HEK293 (cell line): ENCODE measurements at regions not wholly inside any gene's neighbourhood (a gene's known extent, or its start where the extent isn't known, plus 50 kb on each side); places are given as distances from the start of the nearest gene placed in this dataset.

Experiments
- CTCF ChIA-PET: fragments of 350-600 bp; formaldehyde crosslinking; extraction: SDS; loops from one replicate; lab custom pipeline; 2021; ENCODE audit warnings: antibody characterized with exemption; lab: Yijun Ruan, JAX
- POLR2A ChIA-PET: fragments of 300-600 bp; formaldehyde crosslinking; extraction: SDS; loops from one replicate; lab custom pipeline; 2020; ENCODE audit warnings: antibody characterized with exemption, inconsistent platforms; lab: Yijun Ruan, JAX
- H3K27ac ChIP-seq: fragments of 200-500 bp; sonication (Bioruptor generic); 2 replicates; pipeline ENCODE4 v1.5.1; 2014; ENCODE audit warnings: low read depth, low read length, control low read depth, inconsistent platforms; ENCODE audit errors: extremely low read depth
- H3K36me3 ChIP-seq, 2 experiments: fragments of 200-500 bp in 1 of 2; sonication (Bioruptor generic) in 1 of 2; 1 replicate in 1 of 2; 2 replicates in 1 of 2; pipeline ENCODE4 v1.5.1; 2014 to 2017; ENCODE audit warnings: inconsistent platforms in 2 of 2, low read length in 2 of 2; ENCODE audit not compliant: control insufficient read depth in 2 of 2, insufficient read depth in 1 of 2
- H3K4me1 ChIP-seq: fragments of 200-500 bp; sonication (Bioruptor generic); 2 replicates; pipeline ENCODE4 v1.5.1; 2014; ENCODE audit warnings: mild to moderate bottlenecking, low read length, inconsistent platforms; ENCODE audit not compliant: control insufficient read depth, insufficient read depth
- H3K4me3 ChIP-seq: 2 replicates; pipeline ENCODE4 v1.5.1; 2011; ENCODE audit warnings: low read depth, mild to moderate bottlenecking, control low read depth, low read length, moderate library complexity
- H3K9me3 ChIP-seq: fragments of 200-500 bp; sonication (Bioruptor generic); 2 replicates; pipeline ENCODE4 v1.5.1; 2014; ENCODE audit warnings: low read depth, low read length, inconsistent platforms; ENCODE audit not compliant: control insufficient read depth, insufficient read depth
- KLF10 ChIP-seq: fragments of 450-650 bp; IDR thresholded peaks from 2 replicates; pipeline ENCODE4 v1.5.1; 2018; ENCODE audit warnings: missing biosample characterization, mild to moderate bottlenecking, missing genetic modification characterization
- ZBTB8A ChIP-seq: fragments of 450-650 bp; formaldehyde crosslinking; IDR thresholded peaks from 2 replicates; pipeline ENCODE4 v1.5.1; 2016; ENCODE audit warnings: missing biosample characterization, missing genetic modification characterization
- ZFP3 ChIP-seq: fragments of 450-650 bp; formaldehyde crosslinking; IDR thresholded peaks from 2 replicates; pipeline ENCODE4 v1.5.1; 2016; ENCODE audit warnings: low read depth, missing biosample characterization, missing genetic modification characterization
- ZFP37 ChIP-seq: fragments of 450-650 bp; formaldehyde crosslinking; IDR thresholded peaks from 2 replicates; pipeline ENCODE4 v1.5.1; 2016; ENCODE audit warnings: missing biosample characterization, missing genetic modification characterization
- ZNF112 ChIP-seq: fragments of 450-650 bp; formaldehyde crosslinking; IDR thresholded peaks from 2 replicates; pipeline ENCODE4 v1.5.0; 2017; ENCODE audit warnings: missing biosample characterization, missing genetic modification characterization
- ZNF133 ChIP-seq: fragments of 450-650 bp; formaldehyde crosslinking; IDR thresholded peaks from 2 replicates; pipeline ENCODE4 v1.5.1; 2016; ENCODE audit warnings: missing biosample characterization, missing genetic modification characterization
- ZNF157 ChIP-seq: fragments of 450-650 bp; formaldehyde crosslinking; IDR thresholded peaks from 2 replicates; pipeline ENCODE4 v1.5.1; 2016; ENCODE audit warnings: missing biosample characterization, missing genetic modification characterization
- ZNF16 ChIP-seq: fragments of 450-650 bp; formaldehyde crosslinking; IDR thresholded peaks from 2 replicates; pipeline ENCODE4 v1.5.1; 2016; ENCODE audit warnings: low read depth, missing biosample characterization, missing genetic modification characterization
- ZNF211 ChIP-seq: fragments of 450-650 bp; formaldehyde crosslinking; IDR thresholded peaks from 2 replicates; pipeline ENCODE4 v1.5.1; 2016; ENCODE audit warnings: low read depth, missing biosample characterization, missing genetic modification characterization
- ZNF292 ChIP-seq: fragments of 450-650 bp; formaldehyde crosslinking; IDR thresholded peaks from 2 replicates; pipeline ENCODE4 v1.5.1; 2016; ENCODE audit warnings: low read depth, missing biosample characterization, missing genetic modification characterization, borderline replicate concordance
- ZNF350 ChIP-seq: fragments of 450-650 bp; formaldehyde crosslinking; IDR thresholded peaks from 2 replicates; pipeline ENCODE4 v1.5.0; 2017; ENCODE audit warnings: missing biosample characterization, mild to moderate bottlenecking, missing genetic modification characterization
- ZNF37A ChIP-seq: fragments of 450-650 bp; IDR thresholded peaks from 2 replicates; pipeline ENCODE4 v1.5.1; 2018; ENCODE audit warnings: missing biosample characterization, missing genetic modification characterization
- ZNF561 ChIP-seq: fragments of 450-650 bp; IDR thresholded peaks from 2 replicates; pipeline ENCODE4 v1.5.1; 2018; ENCODE audit warnings: missing biosample characterization, missing genetic modification characterization, borderline replicate concordance
- ZNF600 ChIP-seq: fragments of 450-650 bp; formaldehyde crosslinking; IDR thresholded peaks from 2 replicates; pipeline ENCODE4 v1.5.1; 2016; ENCODE audit warnings: missing biosample characterization, missing genetic modification characterization
- ZSCAN16 ChIP-seq: fragments of 450-650 bp; formaldehyde crosslinking; IDR thresholded peaks from 2 replicates; pipeline ENCODE4 v1.5.1; 2016; ENCODE audit warnings: missing biosample characterization, missing genetic modification characterization
- TF ChIP-seq, protein P1 (sequence below): fragments of 450-650 bp; formaldehyde crosslinking; IDR thresholded peaks from 2 replicates; pipeline ENCODE4 v1.5.1; 2016; ENCODE audit warnings: missing biosample characterization, missing genetic modification characterization
- TF ChIP-seq, protein P2 (sequence below): fragments of 450-650 bp; formaldehyde crosslinking; IDR thresholded peaks from 2 replicates; pipeline ENCODE4 v1.5.1; 2016; ENCODE audit warnings: missing biosample characterization, missing genetic modification characterization
- TF ChIP-seq, protein P3 (sequence below): fragments of 450-650 bp; formaldehyde crosslinking; IDR thresholded peaks from 2 replicates; pipeline ENCODE4 v1.5.1; 2016; ENCODE audit warnings: missing biosample characterization, missing genetic modification characterization
- TF ChIP-seq, protein P4 (sequence below): fragments of 450-650 bp; formaldehyde crosslinking; IDR thresholded peaks from 2 replicates; pipeline ENCODE4 v1.5.1; 2017; ENCODE audit warnings: missing biosample characterization, missing genetic modification characterization
- TF ChIP-seq, protein P5 (sequence below): fragments of 450-650 bp; formaldehyde crosslinking; conservative IDR thresholded peaks from 2 replicates; pipeline ENCODE4 v1.5.1; 2016; ENCODE audit warnings: low read depth, missing biosample characterization, missing genetic modification characterization
- TF ChIP-seq, protein P6 (sequence below): fragments of 450-650 bp; formaldehyde crosslinking; IDR thresholded peaks from 2 replicates; pipeline ENCODE4 v1.5.1; 2016; ENCODE audit warnings: missing biosample characterization, missing genetic modification characterization

DNA sequence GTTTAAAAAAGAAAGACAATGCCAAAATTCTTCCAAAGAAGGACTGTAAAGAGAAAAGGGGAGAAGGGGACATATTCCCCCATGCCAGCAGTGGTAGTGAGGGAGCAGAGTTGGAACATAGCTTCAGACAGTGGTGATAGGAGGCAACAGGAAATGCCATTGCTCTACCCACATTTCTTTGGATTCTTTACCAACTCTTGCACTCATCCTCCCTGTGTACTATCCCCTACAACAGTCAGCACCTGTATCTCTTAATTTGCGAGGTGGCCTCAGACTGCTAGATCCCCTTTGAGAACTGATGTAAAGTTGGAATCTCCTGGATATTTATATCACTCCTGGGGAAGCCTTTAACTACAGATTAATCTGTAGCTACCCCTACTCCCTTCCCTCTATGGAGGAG lies 320.6 kb upstream of the PTGER4 start:
- POLR2A ChIA-PET: no interaction called here
- H3K27ac ChIP-seq: no peak overlapping the region

DNA sequence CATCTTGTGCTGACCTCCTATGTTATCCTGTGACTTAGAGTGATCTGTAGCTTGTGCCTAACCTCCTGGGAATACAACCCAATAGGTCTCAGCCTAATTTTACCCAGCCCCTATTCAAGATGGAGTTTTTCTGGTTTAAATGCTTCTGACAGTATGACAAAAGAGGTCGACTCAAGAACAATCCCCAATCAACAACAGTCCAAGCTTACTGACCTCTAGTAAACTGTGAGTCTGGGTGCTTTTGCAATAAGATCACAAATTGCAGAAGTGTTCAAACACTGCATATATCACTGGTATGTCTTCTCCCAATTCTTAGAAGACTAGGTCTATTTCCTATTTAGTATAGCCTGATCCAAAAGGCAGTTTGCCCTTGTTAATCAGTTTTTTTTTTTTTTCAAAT lies 323.5 kb upstream of the PTGER4 start:
- CTCF ChIA-PET: no interaction called here
- H3K4me1 ChIP-seq: no peaks in the 10 kb centered on the region
- no peak overlapping the region for H3K27ac ChIP-seq
- POLR2A ChIA-PET: no interaction called here
- no peaks in the 10 kb centered on the region for H3K36me3 ChIP-seq
- no peaks in the 10 kb centered on the region for H3K9me3 ChIP-seq
- no peak for TF ChIP-seq ZNF16 (tag by site-specific recombination)
- TF ChIP-seq, protein P1, sequence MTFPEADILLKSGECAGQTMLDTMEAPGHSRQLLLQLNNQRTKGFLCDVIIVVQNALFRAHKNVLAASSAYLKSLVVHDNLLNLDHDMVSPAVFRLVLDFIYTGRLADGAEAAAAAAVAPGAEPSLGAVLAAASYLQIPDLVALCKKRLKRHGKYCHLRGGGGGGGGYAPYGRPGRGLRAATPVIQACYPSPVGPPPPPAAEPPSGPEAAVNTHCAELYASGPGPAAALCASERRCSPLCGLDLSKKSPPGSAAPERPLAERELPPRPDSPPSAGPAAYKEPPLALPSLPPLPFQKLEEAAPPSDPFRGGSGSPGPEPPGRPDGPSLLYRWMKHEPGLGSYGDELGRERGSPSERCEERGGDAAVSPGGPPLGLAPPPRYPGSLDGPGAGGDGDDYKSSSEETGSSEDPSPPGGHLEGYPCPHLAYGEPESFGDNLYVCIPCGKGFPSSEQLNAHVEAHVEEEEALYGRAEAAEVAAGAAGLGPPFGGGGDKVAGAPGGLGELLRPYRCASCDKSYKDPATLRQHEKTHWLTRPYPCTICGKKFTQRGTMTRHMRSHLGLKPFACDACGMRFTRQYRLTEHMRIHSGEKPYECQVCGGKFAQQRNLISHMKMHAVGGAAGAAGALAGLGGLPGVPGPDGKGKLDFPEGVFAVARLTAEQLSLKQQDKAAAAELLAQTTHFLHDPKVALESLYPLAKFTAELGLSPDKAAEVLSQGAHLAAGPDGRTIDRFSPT: no peak
- no peak for TF ChIP-seq ZNF157 (tag by site-specific recombination)
- TF ChIP-seq, protein P2, sequence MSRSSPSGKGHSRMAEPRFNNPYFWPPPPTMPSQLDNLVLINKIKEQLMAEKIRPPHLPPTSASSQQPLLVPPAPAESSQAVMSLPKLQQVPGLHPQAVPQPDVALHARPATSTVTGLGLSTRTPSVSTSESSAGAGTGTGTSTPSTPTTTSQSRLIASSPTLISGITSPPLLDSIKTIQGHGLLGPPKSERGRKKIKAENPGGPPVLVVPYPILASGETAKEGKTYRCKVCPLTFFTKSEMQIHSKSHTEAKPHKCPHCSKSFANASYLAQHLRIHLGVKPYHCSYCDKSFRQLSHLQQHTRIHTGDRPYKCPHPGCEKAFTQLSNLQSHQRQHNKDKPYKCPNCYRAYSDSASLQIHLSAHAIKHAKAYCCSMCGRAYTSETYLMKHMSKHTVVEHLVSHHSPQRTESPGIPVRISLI (tag by site-specific recombination): no peak
- no peak for TF ChIP-seq ZNF350 (tag by site-specific recombination)
- TF ChIP-seq, protein P3, sequence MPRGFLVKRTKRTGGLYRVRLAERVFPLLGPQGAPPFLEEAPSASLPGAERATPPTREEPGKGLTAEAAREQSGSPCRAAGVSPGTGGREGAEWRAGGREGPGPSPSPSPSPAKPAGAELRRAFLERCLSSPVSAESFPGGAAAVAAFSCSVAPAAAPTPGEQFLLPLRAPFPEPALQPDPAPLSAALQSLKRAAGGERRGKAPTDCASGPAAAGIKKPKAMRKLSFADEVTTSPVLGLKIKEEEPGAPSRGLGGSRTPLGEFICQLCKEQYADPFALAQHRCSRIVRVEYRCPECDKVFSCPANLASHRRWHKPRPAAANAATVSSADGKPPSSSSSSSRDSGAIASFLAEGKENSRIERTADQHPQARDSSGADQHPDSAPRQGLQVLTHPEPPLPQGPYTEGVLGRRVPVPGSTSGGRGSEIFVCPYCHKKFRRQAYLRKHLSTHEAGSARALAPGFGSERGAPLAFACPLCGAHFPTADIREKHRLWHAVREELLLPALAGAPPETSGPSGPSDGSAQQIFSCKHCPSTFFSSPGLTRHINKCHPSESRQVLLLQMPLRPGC: no peak
- TF ChIP-seq ZNF112 (tag by site-specific recombination): no peak
- no peak for TF ChIP-seq ZFP3 (tag by site-specific recombination)
- no peak overlapping the region for H3K4me3 ChIP-seq

More for the DNA sequence above, 320.6 kb upstream of the PTGER4 start:
- no peak for TF ChIP-seq ZFP37 (tag by site-specific recombination)
- TF ChIP-seq ZBTB8A: no peak
- no peak for TF ChIP-seq KLF10
- no peak for TF ChIP-seq ZSCAN16 (tag by site-specific recombination)
- TF ChIP-seq, protein P4, sequence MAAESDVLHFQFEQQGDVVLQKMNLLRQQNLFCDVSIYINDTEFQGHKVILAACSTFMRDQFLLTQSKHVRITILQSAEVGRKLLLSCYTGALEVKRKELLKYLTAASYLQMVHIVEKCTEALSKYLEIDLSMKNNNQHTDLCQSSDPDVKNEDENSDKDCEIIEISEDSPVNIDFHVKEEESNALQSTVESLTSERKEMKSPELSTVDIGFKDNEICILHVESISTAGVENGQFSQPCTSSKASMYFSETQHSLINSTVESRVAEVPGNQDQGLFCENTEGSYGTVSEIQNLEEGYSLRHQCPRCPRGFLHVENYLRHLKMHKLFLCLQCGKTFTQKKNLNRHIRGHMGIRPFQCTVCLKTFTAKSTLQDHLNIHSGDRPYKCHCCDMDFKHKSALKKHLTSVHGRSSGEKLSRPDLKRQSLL (tag by site-specific recombination): no peak
- TF ChIP-seq ZNF292 (tag by site-specific recombination): no peak
- no peak for TF ChIP-seq ZNF211 (tag by site-specific recombination)
- no peak for TF ChIP-seq ZNF561
- TF ChIP-seq, protein P5, sequence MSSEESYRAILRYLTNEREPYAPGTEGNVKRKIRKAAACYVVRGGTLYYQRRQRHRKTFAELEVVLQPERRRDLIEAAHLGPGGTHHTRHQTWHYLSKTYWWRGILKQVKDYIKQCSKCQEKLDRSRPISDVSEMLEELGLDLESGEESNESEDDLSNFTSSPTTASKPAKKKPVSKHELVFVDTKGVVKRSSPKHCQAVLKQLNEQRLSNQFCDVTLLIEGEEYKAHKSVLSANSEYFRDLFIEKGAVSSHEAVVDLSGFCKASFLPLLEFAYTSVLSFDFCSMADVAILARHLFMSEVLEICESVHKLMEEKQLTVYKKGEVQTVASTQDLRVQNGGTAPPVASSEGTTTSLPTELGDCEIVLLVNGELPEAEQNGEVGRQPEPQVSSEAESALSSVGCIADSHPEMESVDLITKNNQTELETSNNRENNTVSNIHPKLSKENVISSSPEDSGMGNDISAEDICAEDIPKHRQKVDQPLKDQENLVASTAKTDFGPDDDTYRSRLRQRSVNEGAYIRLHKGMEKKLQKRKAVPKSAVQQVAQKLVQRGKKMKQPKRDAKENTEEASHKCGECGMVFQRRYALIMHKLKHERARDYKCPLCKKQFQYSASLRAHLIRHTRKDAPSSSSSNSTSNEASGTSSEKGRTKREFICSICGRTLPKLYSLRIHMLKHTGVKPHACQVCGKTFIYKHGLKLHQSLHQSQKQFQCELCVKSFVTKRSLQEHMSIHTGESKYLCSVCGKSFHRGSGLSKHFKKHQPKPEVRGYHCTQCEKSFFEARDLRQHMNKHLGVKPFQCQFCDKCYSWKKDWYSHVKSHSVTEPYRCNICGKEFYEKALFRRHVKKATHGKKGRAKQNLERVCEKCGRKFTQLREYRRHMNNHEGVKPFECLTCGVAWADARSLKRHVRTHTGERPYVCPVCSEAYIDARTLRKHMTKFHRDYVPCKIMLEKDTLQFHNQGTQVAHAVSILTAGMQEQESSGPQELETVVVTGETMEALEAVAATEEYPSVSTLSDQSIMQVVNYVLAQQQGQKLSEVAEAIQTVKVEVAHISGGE (tag by site-specific recombination): no peak
- no peak for TF ChIP-seq ZNF133
- TF ChIP-seq, protein P6, sequence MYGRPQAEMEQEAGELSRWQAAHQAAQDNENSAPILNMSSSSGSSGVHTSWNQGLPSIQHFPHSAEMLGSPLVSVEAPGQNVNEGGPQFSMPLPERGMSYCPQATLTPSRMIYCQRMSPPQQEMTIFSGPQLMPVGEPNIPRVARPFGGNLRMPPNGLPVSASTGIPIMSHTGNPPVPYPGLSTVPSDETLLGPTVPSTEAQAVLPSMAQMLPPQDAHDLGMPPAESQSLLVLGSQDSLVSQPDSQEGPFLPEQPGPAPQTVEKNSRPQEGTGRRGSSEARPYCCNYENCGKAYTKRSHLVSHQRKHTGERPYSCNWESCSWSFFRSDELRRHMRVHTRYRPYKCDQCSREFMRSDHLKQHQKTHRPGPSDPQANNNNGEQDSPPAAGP: no peak
- no peak for TF ChIP-seq ZNF37A
- TF ChIP-seq ZNF600 (tag by site-specific recombination): no peak
- no peaks in the 10 kb centered on the region for H3K4me1 ChIP-seq
- H3K4me3 ChIP-seq: no peak overlapping the region
- H3K9me3 ChIP-seq: no peaks in the 10 kb centered on the region
- H3K36me3 ChIP-seq: no peaks in the 10 kb centered on the region
- CTCF ChIA-PET: no interaction called here
